SKM-1 treated with dmso at 0.1 percent for 144 hours (cell line): ENCODE measurements at regions not wholly inside any gene's neighbourhood (a gene's known extent, or its start where the extent isn't known, plus 50 kb on each side); places are given as distances from the start of the nearest gene placed in this dataset.
A peak's percentile ranks its signal among the peaks of the same experiment; 100 is the strongest.

Experiments
- DNase-seq: peaks from one replicate; lab custom pipeline; 2025; ENCODE audit not compliant: unreplicated experiment; lab: John Stamatoyannopoulos, UW

DNA sequence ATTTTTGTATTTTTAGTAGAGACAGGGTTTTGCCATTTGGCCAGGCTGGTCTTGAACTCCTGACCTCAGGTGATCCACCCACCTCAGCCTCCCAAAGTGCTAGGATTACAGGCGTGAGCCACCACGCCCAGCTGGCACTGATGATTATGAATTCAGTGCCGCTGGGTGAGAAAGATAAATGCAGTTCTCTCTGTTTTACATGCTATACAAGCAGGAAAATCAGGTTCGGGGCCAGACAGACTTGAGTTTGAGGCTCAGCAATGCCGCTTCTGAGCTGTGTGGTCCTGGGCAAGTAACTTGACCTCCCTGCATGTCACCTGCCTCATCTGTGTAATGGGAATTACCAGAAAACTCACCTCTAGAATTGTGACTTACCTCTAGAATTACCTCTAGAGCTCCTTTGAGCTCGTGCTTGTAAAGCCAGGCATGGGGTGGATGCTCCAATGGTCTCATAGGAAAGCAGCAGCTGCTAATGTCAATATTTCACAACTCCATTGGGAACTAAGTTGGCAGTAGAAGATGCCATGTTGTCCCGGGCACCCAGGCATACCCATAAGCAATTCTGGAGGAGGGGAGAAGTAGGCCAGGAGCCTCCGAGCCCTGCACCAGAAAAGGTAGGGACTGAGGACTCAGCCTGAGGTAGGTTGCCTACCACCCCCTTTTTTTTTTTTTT is 119.8 kb upstream of the SLC25A33 start:
- no peak for DNase-seq

DNA sequence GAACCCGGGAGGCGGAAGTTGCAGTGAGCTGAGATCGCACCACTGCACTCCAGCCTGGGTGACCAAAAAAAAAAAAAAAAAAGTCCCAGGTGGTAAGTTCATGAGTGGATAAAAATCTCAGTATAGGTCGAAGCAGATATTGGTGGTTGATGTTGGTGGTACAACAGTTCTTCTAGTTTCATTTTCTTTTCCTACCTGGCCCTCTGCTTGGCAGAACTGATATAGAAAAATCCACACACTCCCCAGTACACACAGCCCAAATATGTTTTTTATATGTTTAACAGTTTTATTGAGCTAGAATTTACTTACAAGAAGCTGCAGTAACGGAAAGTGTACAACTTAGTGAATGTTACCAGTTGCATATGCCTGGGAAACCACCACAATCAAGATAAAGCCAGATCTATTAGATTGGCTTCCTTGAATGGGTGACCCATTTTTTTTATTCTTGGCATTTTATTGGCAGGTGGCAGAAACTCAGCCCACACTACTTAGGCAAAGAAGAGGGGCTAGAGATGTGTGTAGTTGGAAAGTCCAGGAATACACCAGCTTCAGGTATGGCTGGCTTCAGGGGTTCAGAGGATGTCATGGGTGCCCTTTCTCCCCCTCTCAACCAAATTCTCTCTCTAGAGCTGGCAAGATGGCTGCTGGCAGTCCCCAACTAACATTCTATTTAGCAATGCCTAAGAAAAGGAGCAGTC is 118.3 kb upstream of the SLC25A33 start:
- DNase-seq: no peak

DNA sequence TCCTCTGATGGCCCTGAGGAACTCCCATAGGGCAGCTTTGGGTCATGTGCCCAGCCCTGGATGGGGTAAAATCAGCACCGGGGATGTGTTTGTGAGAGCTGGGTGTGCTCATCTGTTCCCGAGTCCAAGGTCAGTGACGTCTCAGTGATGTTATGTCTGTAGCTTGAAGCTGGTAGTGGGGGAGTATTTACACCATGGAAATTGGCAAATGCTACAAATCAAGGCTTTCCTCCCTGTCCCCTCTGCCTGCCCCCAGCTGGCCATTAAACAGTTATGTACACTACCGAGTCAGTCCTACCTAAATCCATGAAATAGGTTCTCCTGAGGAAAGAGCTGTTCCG is 117.8 kb upstream of the SLC25A33 start:
- DNase-seq: no peak

DNA sequence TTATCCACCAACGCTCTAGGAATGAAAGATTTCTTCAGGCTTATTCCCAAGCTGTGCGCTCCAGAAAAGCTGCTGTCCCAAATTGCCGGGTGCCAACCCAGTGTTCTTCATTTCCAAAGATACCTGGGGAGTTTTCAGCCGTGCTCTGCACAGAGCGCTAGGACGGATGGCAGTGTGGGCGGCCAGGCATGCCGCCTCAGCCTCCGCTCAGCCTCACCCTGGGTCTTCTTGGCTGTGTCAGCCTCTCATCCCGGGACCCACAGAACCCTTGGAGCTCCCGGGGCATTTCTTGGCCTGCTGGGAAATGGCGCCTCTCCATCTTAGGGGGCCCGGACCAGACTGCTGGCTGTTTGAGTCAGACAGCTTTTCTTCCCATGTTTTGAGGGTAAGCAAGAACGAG is 116.9 kb upstream of the SLC25A33 start:
- no peak for DNase-seq

DNA sequence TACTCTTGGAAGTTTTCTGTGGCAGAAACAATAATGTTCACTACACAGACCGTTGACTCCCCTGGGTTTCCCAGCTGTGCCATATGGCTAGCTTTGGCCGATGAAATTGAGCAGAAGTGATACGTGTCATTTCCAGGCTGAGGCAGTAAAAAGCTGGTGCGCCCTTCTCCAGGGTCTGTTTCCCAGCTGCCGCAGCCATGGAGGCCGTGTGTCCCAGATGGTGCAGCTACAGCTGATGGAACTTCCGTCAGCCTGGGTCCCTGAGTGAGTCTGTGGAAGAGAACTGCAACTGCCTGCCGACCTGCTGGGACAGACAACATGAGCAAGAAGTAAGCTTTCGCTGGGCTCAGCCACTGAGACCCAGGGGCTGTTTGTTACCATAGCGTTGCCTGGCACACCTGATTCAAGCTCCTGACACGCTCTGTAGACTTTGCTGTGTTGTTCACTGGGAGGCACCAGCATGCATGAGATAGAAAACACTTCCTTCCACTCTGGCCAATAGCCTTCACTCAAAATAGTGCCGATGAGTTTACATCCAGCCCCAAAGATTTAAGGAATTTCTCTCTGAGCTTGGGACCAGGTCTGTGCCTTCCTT is 116.3 kb upstream of the SLC25A33 start:
- DNase-seq: no peak

DNA sequence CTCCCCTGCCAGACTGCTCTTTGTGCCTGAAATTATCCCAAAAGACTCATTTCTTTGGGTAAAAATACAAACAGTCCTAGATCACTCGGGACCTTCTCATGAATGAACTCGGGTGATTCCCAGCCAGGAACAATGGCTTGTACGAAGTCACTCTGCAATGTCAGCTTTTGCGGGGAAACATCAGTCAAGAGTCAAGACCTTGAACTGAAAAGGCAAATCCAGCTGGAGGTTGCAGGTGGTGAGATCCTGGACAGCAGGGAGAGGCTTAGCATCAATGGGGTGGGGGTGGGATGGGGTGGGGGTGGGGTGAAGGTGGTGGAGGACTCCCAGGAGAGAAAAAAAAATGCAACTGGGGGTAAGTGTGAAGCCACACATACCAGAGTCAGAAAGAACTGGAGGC is 115.0 kb upstream of the SLC25A33 start:
- DNase-seq: no peak

DNA sequence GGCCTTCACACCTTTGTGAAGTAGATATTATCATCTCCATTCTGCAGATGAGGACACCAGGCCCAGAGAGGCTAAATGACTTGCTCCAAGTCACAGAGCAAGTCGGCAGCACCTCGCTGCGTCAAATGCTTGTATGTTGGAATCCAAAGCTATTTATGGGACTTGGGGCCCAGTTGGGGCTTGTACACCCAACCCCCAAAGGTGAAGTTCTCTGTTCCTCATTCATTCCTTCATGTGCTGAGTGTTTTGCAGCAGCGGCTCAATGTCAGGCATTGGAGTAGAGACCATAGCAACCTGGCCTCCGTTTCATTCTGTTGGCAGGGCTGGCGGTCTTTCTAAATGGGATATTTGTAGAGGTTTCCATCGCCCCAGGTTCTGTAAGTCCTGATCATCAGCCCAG is 113.4 kb upstream of the SLC25A33 start:
- DNase-seq: peak; percentile 58

DNA sequence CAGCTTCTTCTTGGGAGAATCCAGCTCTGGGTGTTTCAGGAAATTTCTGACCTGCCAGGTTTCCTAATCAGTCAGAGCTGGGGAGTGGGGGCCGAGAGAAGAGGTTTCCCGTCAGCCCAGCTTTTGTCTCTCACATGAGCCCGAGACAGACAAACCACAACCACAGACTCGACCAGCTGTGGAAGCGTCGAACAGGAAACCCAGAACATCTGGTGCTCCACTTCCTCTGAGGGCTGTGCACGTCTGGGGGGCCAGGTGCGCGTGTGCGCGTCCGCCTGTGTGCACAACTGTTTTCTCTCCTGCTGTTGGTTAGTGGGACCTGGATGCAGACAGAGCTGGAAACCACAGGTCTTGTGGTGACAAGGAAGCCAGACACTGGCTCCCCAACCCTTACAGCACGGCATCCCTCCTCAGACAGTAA is 113.0 kb upstream of the SLC25A33 start:
- DNase-seq: peak; percentile 82

DNA sequence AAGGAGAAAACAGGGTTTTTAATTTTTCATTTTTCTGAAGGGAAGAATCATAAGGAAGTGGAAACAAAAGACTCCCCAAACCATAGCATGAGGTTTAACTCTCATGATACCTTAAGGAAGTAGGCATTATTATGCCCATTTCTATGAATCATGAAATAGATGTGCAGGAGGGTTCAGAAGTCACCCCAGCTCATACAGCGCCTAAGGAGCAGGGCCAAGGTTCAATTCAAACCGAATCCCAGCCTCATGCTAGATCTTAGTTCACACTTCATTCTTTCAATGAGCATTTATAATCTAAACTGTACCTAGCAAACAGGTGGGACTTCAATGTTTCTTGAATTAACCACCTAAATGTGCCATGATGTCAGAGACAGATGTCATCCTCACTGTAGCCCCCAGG is 111.9 kb upstream of the SLC25A33 start:
- DNase-seq: no peak

DNA sequence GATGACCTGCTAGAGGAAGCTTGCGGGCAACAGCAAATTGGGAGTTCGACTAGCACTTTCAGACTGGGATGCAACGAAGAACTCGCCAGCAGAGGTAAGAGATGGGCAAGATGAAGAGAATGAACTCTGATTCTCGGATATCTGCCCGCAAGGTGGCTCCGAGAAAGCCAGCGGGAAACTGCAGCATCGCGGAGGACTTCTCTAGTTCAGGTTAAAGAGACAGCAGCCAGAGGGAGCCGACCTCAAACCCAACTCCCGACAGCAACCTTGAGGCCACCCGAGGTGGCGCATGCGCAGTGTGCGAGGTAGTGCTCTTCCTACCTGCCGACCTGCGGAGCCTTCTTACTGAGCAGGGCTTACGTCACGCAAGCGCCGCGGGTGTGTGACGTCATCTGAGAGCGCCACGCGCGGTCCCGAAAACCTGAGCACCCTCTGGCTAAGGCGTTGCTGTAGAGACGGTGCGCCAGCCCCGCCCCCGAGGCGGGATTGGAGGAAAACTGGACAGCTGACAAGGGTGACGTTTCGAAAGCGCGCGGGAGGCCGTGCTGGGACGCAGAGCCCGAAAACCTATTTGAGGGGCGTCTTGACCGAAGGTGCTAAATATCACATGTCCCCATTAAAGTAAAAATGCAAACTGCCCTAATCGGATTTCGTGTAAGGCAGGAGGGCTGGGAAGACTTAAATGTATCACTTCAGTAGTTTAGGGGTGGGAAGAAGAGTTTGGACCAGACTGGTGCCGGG is 110.5 kb upstream of the SLC25A33 start:
- peak; percentile 97 for DNase-seq

DNA sequence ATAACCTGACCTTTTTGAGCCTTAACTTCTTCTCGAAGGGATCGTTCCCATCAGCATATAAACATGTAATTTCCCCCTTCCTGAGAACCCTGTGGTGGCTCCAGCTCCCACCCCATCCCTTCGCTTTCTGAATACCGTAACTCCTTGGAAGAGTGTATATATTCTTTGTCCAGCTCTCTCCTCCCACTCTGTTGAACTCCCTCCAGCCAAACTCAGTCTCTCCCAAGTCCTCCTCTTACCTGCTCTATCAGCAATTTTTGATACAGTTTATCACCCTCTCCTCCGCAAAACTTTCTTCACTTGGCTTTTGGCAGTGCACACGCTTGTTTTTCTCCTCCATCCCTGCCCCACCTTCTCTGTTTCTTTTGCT is 109.9 kb upstream of the SLC25A33 start:
- no peak for DNase-seq

DNA sequence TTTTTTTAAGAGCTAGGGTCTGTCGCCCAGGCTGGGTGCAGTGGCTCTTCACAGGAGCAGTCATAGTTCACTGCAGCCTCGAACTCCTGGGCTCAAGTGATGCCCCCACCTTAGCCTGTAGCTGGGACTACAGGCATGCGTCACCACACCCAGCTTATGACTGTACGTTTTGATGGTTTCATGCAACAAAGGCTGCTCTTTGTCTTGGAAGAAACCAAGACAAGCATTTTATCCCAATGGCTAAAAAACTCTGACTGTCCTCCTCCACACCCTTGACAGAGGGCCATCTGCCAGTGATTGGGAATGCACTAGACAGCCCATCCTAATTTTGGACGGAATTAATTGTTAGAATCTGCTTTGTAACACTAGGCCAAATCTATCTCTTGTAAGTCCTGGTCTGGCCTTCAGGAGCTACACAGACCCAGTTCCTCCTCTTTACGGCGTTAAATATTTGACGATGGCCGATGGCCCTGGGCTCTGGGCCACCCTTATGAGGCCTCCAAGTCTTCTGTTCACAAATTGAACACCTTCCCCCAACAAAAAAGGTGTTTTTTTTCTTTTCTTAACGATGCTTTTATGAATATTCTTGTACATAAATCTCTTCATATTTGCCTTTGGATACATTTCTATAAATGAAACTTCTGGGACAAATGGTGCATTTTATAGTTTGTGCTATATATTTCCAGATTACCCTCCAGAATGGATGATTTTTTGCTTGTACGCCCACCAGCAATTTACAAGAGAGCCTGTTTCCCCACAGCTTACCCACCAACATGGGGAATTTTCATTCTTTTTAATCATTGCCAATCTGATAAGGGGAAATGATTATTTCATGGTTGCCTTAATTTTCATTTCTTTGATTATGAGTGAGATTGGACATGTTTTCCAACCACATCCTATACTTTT is 104.8 kb upstream of the SLC25A33 start:
- no peak for DNase-seq

DNA sequence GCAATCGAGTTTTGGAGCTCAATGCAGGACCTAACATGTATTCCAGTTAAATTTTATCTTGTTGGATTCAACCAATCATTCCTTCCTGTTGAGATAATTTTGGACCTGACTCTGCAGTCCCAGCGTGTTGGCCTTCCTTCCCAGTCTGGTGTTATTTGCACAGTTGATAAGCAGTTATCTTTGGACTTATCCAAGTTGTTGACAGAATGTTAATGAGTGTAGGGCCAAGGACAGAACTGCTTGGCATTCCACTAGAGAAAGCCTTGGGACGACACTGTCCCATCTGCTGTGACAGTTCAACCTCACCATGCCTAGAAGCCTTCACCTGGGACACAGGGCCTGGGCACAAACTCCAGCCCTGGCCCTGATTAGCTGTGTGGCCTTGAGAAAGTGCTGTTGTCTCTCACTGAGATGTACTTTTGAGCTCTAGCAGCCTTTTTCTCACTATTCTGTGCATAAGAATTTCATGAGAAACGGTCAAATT is 104.1 kb upstream of the SLC25A33 start:
- DNase-seq: no peak

DNA sequence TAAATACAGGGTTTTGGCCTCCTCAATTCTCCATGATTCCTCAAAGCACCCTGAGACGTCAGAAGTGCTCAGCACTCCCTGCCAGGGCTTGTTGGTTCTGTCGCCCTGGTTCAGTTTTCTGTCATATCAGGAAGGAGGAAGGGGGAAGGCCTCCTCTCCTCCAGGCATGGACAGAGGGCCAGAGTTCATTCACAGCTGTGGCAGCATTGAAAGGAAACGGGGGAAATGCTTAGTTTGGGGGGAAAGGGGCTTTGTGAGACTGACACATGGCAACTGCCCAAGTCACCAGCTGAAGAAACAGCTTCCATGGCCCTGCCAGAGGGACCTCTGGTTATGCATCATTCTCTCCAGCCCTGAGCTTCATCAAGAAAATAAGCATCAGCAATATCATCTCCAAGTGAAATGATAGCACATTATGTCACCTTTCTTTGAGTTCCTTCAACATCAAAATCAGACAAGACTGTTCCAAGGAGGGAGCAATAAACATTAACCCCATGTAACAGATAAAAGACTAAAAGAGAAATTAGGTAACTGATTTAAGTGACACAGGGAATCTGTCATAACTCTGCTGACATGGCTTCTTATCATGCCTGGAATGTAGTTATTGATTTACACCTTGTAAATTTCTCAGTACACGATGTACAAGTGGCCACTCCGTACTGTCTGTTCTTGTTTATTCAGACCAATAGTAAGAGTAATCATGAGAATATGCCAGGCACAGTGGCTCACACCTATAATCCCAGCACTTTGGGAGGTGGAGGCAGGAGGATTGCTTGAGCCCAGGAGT is 103.2 kb upstream of the SLC25A33 start:
- DNase-seq: no peak

DNA sequence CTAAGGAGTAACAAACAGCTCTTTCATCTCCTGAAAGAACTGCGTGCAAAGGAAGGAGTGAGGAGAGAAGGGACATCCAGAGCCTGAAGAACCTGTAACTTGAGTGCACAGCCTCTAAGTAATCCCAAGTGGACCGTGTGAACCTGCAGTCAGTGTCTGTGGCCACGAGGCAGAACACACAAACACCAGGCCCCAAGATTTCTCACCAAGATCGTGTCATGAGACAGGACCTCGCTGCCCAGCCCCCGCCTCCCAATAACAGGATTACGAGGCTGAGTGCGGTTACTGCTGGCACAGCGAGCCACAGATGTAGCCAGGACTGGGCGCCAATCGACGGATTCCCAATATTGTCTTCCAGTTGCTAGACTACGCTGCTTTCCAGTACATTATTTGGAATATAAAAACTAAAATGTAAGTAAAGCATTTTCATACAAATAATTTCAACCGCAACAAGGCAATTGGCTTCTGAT is 101.3 kb upstream of the SLC25A33 start:
- DNase-seq: no peak

DNA sequence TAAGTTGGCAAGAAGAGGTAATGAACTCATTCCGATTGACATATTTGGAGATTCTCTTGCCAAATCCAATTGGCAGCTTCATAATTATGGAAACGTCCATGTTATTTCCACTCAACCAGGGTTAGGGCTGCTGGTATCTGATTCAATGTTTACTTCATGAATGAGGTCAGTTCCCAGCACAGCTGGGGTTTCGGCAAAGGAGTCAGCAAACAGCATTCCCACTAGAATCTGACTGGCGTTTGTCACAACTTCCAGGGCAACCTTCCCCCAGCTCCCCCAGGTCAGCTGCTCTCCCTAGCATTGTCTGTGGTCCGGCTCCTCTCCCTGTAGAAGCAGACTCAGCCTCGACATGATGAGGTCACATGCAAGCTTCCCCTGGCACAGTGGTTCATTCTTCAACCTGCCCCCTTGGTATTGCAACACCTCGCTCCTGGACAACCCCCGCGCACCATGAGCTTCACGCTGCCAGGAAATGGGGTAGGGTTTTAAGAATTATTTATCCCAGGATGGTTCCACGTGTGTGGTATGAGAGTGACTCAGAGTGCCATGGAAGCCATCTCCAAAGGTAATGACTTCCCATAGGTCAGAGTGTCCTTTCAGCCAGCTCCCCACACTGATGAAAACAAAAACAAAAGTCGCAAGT is 100.7 kb upstream of the SLC25A33 start:
- peak; percentile 4 for DNase-seq

DNA sequence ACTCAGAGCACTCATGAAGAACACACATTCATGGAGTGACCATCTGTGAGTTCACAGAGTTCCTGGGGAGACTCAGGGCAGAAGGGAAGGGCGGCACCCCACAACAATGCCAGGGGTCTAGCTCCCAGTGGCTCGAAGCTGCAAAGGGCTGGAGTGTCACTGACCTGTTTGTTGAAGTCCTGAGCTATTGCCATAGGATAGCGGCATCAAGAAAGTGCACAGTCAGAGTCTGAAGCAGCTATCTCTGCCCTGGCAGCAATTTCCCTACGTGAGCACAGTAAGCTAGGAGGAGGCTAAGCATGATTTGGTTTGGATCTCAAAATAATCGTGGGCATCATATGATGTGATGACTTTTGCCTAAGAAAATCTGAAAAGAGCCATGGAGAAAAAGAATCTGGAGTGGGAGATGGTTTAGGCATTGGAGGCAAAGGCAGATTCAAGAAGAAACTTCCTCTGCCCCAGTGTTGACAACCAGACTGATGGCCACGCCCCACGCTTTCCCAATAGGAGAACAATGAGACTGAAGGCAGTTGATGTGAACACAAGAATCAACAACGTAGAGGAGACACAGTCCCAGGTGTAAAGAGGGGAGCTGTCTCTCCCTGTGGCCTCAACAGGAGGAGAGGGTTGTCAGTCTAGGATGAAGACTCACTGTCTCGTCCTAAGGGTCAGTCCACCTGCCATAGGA is 100.0 kb upstream of the SLC25A33 start:
- DNase-seq: peak; percentile 37

DNA sequence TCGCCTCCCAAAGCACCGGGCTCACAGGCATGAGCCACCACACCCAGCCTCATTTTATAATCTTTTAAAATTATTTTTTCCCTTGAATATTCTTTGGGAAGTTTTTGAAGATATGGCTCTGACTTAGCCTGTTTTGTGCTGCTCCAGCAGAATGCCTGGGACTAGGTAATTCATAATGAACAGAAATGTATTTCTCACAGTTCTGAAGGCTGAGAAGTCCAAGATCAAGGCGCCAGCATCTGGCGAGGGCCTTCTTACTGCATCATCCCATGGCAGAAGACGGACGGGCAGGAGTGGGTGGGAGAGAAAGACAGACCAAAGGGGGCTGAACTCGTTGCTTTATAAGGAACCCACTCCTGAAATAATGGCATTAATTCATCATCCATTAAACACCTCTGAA is 99.0 kb upstream of the SLC25A33 start:
- no peak for DNase-seq

DNA sequence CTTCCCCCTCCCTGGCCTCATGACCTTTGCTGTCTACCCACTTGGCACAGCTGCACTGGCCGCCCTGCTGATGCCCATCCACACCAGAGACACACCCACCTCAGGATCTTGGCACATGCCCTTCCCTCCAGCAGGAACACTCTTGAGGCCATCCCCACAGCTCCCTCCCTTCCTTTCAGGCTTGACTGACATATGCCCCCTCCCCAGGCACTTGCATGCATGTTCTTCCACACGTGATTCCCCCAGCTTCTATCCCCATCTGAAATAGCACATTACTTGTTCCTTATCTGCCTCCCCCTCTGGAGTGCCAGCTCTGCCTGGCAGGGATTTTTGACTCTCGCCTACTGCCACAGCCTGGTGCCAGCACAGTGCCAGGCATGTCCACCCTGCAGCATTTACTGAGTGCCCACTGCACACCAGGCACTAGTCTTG is 98.5 kb upstream of the SLC25A33 start:
- DNase-seq: no peak
